Stimulated activated CD8-positive, alpha-beta memory T cell treated with anti-CD3 and anti-CD28 coated beads, Interleukin-4, amount 100 ng/mL, for 48 hours (primary cell): ENCODE measurements at regions not wholly inside any gene's neighbourhood (a gene's known extent, or its start where the extent isn't known, plus 50 kb on each side); places are given as distances from the start of the nearest gene placed in this dataset.

Source experiments
- DNase-seq: peaks from one replicate; pipeline ENCODE4 v3.0.0-alpha.2; 2020

DNA sequence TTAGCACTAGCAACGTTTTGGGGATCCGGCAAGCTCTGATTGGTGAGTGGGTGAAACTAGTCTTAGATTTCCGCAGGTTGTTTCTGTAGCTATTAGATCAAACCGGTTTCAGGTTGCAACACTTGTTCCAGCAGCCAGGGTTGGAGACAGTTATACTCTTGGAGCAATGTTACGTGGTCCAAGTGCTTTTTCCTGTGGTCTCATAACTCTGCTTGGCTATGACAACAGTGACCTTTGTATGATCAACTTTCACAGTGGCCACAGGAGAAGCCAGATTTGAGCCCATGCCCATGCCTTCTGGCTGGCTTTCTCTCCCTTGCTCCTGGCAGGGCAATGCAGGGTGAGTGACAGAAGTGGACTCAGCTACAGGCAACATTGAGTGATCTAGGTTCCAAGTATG lies 84.5 kb upstream of the TAF1B start:
- DNase-seq, result no peak

DNA sequence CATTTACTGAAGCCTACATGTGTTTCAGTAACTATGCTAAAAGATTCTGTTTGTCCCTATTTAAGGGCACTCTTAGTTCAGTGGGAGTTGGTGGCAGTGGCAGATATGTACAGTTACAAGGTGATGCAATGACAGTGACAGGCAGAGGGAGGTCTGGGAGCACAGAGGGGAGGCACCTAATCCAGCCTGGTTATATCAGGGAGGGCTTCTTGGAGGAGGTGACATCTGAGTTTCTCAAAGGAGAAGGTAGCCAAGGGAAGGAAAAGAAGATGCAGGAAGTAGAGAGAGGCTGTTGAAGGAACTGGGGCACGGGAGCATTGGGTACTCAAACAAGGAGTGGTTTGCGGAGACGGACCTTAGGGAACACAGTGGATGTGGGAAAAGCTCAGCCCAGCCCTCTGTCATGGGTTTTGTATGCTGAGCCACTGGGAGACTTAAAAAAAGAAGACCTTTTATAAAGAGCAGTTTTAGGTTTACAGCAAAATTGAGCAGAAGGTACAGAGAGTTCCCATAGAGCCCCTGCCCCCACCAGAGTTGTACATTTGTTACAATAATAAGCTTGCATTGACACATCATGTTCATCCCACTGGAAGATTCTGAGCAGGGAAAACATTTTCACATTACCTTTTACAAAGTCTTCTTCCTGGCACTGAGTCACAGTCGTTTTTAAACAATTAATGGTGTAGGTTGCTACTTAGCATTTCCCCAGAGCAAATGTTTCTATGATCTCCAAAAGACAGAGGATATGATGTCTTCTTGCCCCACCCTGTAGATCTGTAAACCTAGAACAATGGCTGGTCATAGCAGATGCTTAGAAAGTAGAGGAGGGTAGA lies 83.0 kb upstream of the TAF1B start:
- no peak for DNase-seq

DNA sequence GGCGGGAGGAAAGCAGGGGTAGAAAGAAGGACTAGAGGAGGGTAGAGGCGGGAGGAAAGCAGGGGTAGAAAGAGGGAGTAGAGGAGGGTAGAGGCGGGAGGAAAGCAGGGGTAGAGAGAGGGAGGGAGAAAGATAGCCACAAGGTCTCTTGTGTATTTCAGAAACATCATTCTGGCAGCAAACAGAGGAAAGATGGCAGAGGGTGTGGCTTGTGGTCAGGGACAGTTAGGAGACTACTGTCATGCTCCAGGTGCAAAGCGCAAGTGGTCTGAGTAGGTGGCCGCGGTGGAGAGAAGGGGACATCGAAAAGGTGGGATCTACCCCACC lies 82.4 kb upstream of the TAF1B start:
- no peak for DNase-seq

DNA sequence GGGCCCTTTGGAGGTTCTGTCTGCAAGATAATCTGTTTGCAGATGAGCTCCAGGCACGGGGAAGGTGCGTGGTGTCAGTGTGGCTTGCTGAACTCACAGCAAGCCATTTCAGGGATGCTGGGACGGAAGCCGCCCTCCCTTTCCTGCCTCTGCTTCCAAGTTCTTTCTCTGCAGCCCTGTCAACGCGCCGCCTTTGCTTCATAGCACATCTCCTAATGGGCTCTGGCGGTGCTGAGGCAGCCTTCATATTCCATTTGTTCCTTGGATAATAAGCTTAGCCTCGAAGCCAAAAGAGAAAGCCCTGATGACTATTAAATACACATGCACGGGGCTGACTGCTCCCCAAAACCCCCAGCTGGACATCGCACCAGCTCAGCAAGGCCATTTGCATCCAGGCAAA lies 81.7 kb upstream of the TAF1B start:
- no peak for DNase-seq

DNA sequence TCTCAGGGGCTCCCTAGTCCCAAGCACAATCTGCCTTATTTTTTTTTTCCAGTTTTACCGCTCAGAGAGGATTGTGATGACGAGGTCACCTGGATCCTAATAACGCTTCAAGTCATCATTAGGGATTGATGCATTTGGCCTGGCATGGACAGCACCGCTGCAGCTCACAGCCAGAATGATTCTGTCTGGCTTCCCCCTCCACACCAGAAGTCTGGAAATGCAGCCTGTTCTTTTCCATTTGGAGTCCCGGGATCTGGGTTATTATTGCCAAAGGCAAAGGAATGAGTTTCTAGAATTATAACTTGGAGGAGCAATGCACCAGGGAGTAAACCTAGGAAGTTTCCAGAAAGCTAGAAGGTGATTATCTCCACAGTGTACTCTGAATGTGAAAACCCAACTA lies 81.1 kb upstream of the TAF1B start:
- DNase-seq, result no peak

- DNase-seq, result no peak
Measured at GRCh38 chr2:9762941-9763340, 80.3 kb upstream of the TAF1B start.

DNA sequence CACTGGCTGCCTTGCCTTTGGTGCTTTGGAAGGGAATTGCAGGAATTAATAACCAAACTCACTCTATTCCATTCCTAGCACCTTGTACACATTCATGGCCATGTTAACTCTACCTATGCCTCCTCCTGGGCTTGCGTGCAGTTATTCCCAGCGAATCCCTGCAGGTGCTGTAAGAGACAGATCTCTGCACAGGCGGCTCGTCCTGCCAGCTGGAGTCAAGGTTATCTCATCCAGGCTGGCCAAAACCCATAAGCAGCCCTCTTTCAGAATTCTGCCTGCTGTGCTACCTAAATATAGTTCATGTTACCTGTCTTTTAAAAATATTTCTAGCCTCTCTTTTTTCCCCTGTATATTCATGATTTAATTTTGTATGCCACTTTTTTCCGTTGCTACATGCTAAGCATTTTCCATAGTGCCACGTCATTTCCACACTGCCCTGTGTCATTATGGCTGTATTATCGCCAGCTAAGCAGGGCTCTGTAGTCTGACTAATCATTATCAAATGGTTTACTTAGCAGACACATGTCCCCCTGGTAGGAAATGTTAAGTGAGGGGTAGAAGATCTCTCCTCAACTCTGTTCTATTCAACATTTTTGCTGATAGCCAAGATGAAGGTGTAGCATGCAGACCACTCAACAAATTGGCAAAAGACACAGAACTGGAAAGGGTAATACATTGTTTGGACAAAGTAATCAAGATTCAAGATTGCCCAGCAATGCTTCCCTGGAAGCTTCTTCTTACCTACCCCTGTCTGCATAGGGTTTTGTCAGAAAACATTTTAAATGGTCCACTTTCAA lies 79.7 kb upstream of the TAF1B start:
- no peak for DNase-seq

- DNase-seq, result no peak
Measured at GRCh38 chr2:9764153-9764778, 79.0 kb upstream of the TAF1B start.

GRCh38 chr2:9765611-9766531 lies 77.4 kb upstream of the TAF1B start:
- DNase-seq, result no peak

- no peak for DNase-seq
Measured at GRCh38 chr2:9767656-9768281, 75.5 kb upstream of the TAF1B start.

DNA sequence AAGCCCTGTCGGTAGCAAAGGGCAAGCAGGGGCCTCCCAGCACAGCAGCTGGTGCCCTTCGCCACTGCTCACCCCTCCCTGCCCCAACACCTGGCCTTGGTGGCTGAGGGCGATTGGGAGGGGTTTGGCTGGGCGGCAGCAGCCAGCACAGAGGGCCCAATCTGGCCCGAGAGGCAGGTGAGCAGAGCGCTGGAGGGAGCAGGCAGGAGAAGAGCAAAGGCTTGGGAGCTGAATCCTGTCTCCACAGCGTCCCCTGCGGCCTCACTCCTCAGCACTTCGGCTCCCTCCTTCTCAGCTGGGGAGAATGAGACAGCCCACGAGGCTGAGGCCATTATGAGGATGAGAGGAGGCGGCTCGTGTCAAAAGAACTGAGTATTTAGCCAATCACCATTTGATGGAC lies 74.9 kb upstream of the TAF1B start:
- DNase-seq, result no peak

GRCh38 chr2:9769171-9770005 lies 73.9 kb upstream of the TAF1B start:
- peak; percentile 61 for DNase-seq

DNA sequence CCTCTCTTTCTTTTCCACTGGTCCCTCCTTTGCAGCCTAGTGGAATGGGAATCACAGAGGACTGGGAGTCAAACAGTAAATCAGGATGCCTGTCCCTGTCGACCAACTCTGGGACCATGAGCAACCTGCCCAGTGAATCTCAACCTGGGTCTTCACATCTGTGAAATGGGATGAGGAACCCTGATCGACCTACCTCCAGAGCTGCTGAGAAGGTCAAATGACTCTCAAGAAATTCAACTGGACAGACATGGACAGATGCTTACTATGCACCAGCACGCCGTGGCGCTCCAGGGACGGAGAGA lies 73.3 kb upstream of the TAF1B start:
- no peak for DNase-seq

- DNase-seq, result peak; percentile 68
Measured at GRCh38 chr2:9770308-9771100, 72.8 kb upstream of the TAF1B start.

DNA sequence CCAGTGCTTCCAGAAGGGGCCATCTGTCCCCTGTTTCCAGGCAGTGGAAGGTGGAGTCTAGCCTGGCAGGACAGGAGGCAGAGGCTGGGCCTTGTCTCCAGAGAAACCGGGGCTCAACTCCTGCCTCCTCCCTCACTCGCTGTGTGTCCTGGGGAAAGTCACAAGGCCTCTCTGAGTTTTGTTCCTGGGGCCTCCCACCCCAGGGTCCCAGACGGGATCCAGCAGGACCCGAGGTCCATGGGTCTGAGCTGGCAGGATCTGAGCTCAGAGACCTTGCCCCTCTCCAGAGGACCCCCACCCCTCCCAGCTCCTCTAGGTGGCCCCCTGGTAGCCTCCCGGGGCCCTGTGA lies 72.2 kb upstream of the TAF1B start:
- DNase-seq, result no peak

DNA sequence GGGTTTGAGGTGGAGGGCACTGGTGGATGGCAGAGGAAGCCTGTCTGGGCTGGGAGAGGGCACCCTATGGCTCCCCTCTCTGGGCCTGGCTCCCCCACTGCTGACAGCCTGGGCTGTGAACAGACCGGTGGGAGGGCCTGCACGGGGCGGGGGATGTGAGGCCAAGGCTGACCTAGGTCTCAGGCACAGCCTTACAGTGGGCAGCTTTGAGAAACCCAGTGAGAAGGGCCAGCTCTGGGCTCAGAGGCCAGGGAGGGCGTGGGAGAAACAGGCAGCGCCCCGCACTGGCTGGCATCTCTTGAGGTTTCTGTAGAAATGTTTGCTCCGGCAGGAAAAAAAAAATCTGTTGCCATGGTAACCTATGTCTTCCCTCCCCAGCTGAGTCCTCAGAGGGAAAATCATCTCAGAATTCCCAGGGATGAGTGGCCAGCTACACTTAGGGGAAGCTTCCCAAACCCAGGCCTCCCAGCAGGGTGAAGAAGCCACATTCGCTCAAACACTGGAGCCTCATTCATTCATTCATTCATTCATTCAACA lies 71.7 kb upstream of the TAF1B start:
- DNase-seq, result no peak

GRCh38 chr2:9772035-9772998 lies 71.0 kb upstream of the TAF1B start:
- DNase-seq, result no peak

GRCh38 chr2:9772999-9773902 lies 70.0 kb upstream of the TAF1B start:
- DNase-seq, result no peak
